GM12891 (cell line): ENCODE measurements at regions not wholly inside any gene's neighbourhood (a gene's known extent, or its start where the extent isn't known, plus 50 kb on each side); places are given as distances from the start of the nearest gene placed in this dataset.

Experiments
- DNase-seq: peaks from one replicate; pipeline ENCODE4 v3.0.0; 2011; ENCODE audit warnings: low spot score; ENCODE audit not compliant: insufficient read length
- FAIRE-seq: peaks from 2 replicates; lab custom pipeline; 2011; peaks lifted over from hg19 to GRCh38; lab: Jason Lieb, UNC
- PAX5 ChIP-seq: IDR thresholded peaks from 2 replicates; pipeline ENCODE4 v1.6.1; 2011; ENCODE audit warnings: low read length, moderate library complexity, mild to moderate bottlenecking; ENCODE audit not compliant: insufficient read depth, severe bottlenecking
- POLR2A ChIP-seq: IDR thresholded peaks from 2 replicates; pipeline ENCODE4 v1.6.1; 2011; ENCODE audit warnings: low read depth, low read length, control low read depth
- POLR2AphosphoS5 ChIP-seq: IDR thresholded peaks from 2 replicates; pipeline ENCODE4 v1.6.1; 2011; ENCODE audit warnings: low read depth, low read length, control low read depth
- POU2F2 ChIP-seq: IDR thresholded peaks from 2 replicates; pipeline ENCODE4 v1.6.1; 2011; ENCODE audit warnings: low read depth, mild to moderate bottlenecking, control low read depth, low read length, moderate library complexity
- SPI1 ChIP-seq: IDR thresholded peaks from 2 replicates; pipeline ENCODE4 v1.6.1; 2011; ENCODE audit warnings: low read depth, low read length, control low read depth
- TAF1 ChIP-seq: IDR thresholded peaks from 2 replicates; pipeline ENCODE4 v1.6.1; 2011; ENCODE audit warnings: low read depth, low read length, control low read depth

DNA sequence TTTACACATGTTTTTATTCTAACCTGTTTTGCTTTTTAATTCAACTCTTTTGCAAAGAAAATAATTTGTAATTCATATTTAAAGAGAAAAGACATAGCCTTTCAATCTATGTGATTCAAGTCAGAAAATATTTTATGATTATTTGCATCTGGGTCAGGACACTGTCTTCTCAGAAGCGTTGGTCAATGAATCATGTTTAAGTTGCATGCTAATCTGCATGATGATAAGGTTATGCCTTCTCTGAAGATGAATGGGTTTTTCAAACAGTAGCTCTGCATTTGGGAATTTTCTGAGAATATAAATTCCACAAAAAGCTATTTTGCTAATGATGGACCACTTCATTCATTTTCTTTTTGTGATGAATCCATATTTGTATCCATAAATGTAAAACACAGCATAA, 282.5 kb downstream of the TMA16 start:
- DNase-seq (no peak), FAIRE-seq (no peak)
- TF ChIP-seq POU2F2, result no peak
- TF ChIP-seq POLR2AphosphoS5, result no peak
- no peak for TF ChIP-seq POLR2A
- TF ChIP-seq PAX5, result no peak
- no peak for TF ChIP-seq TAF1
- no peak for TF ChIP-seq SPI1

DNA sequence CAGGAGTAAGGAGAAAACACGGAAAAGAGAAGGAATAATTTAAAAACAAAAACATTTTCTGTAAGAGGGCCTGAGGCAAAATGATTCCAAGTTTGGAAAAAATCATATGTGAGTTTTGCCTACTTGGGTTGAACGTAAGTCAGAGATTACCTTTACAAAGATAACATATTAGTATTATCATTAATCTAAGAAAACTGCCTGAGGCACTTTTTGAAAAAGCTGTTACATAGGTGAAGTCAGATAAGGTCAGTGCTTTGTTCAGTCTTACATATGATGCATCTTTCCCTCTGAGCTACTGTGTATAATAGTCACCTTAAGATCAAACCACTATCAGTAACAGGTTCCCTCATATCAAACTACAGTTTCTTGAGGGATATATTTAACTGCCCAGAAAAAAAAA, 287.2 kb downstream of the TMA16 start:
- DNase-seq (no peak), FAIRE-seq (no peak)
- TF ChIP-seq TAF1 (no peak), SPI1 (no peak), POLR2AphosphoS5 (no peak), POU2F2 (no peak), PAX5 (no peak), POLR2A (no peak)

DNA sequence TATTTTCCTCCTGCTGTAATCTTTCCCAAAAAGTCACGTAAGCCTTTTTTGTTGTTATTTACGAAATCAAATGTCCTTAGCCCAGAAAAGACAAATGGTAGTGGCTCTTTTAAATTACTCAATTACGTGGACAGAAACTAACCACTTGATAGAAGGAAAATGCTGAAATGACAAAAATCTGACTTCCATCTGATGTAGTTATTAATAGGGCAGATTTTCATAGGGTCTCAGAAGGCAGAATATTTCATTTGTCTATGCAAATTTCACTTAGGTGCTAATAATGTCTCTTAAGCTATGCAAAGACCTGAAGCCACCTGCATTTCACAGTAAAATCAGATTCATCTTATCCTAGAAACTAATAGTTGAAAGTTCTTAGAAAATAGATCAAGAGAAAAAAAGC, 295.7 kb downstream of the TMA16 start:
- FAIRE-seq (no peak), DNase-seq (no peak)
- TF ChIP-seq TAF1 (no peak), SPI1 (no peak), POLR2A (no peak), PAX5 (no peak), POU2F2 (no peak), POLR2AphosphoS5 (no peak)

DNA sequence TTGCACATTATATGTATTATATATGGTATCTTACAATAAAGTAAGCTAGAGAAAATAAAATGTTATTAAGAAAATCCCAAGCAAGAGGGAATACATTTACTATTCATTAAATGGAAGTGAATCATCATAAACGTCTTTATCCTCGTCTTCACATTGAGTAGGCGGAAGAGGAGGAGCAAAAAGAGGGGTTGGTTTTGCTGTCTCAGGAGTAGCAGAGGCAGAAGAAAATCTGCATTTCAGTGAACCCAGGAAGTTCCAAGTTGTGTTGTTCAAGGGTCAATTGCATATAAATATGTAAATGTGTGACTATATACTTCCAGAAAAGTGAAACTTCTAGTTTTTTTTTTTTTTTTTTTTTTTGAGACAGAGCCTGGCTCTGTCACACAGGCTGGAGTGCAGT, 301.4 kb downstream of the TMA16 start:
- TF ChIP-seq PAX5, result no peak
- no peak for TF ChIP-seq POLR2A
- no peak for TF ChIP-seq SPI1
- TF ChIP-seq TAF1, result no peak
- no peak for TF ChIP-seq POLR2AphosphoS5
- no peak for TF ChIP-seq POU2F2
- no peak for FAIRE-seq
- DNase-seq, result no peak

DNA sequence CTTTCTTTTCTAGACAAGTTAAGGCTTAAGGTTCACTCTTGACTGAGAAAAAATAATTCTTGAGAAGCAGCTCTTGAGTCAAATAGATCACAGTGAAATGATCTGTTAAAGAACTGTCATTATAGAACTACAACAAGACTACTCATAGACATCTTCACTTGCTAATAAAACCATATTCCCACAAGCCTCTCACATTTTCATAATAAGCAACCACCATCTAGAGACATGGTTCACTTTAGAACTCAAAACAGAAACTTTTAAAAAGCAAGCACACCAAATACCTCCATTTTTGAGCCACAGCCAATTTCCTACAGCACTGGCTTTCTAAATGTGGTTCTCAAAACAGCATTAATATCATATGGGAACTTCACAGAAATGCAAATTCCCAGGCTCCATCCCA, 309.5 kb downstream of the TMA16 start:
- no peak for DNase-seq
- FAIRE-seq, result no peak
- TF ChIP-seq POU2F2 (no peak), PAX5 (no peak), TAF1 (no peak), POLR2AphosphoS5 (no peak), SPI1 (no peak), POLR2A (no peak)

DNA sequence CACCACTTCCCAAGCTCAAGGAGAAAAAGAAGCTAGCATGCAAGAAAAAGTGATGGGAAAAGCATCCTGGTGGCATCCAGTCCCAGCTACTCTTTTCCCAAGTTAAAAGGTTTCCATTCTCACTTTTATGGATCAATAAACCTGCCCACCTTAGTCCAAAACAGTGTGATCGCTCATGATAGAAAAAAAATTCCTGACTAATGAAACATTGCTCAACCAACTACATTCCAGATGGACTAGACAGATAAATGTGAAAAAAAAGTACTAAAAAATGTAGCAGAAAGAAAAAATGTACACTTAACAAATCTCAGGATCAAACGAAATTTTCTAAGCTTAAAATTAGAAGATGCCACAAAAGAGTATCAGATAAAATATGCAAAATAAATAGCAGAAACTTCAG, 312.2 kb downstream of the TMA16 start:
- no peak for FAIRE-seq

DNA sequence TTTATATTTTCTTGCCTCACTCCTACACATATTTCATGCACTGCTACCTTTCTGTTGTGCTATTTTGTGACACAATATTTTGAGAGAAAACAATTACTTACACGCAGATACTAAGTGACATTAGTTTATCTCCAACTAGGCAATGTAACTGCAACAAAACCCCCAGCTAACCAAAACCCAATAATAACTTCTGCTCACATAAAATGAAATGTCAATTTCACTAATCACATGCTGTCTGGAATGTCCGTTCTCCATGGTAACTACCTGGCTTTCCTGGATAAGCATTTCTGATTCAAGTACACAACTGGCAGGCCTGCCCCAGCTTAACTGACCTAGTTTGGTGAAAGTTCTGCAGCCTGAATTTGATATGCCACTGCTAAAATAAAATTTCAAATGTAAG, 313.5 kb downstream of the TMA16 start:
- TF ChIP-seq POLR2A (no peak), POLR2AphosphoS5 (no peak), PAX5 (no peak), TAF1 (no peak), POU2F2 (no peak), SPI1 (no peak)
- FAIRE-seq (no peak), DNase-seq (no peak)

More for the DNA sequence above, 312.2 kb downstream of the TMA16 start:
- TF ChIP-seq TAF1, result no peak
- no peak for TF ChIP-seq SPI1
- no peak for TF ChIP-seq POU2F2
- TF ChIP-seq PAX5, result no peak
- TF ChIP-seq POLR2A, result no peak
- no peak for TF ChIP-seq POLR2AphosphoS5
- DNase-seq, result no peak

DNA sequence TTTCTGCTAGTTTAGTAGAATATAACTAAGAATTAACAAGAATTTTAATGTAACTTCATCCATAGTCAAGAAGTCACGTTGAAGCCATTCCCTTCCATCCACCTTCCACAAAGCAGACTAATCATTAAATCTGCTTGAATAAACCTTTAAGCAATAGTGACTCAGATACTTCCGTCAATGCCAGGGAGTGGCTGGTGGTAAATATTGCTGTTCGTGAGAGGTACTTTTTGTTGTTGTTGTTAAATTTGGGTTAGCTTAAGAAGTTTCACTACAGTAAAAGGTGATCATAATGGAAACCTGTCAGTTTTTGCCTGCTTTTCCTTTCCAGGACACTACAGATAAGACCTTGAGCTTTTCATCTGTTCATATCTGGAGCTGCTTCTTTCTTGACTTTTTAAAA, 316.3 kb downstream of the TMA16 start:
- TF ChIP-seq TAF1, result no peak
- TF ChIP-seq POLR2AphosphoS5, result no peak
- no peak for TF ChIP-seq POU2F2
- TF ChIP-seq PAX5, result no peak
- no peak for TF ChIP-seq SPI1
- TF ChIP-seq POLR2A, result no peak
- FAIRE-seq (no peak), DNase-seq (no peak)

DNA sequence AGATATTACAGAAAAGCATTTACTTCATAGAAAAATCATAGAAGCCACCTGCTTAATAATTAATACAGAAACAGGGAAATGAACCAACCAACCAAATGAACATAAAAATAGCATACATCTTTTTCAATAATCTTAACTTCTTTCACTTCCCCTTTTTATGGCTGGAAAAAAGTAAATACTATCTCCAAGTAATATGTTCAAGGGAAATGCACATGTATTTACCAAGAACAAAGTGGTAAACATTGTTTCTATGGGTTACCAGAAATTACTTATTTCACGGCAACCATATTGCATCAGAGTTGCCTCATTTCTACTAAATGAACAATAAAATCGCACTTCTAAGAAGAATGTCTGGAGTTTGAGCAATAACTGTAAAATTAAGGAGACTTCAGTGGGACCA, 321.3 kb downstream of the TMA16 start:
- peak; percentile 70 for TF ChIP-seq SPI1
- TF ChIP-seq POLR2A, result no peak
- no peak for FAIRE-seq
- no peak for DNase-seq

DNA sequence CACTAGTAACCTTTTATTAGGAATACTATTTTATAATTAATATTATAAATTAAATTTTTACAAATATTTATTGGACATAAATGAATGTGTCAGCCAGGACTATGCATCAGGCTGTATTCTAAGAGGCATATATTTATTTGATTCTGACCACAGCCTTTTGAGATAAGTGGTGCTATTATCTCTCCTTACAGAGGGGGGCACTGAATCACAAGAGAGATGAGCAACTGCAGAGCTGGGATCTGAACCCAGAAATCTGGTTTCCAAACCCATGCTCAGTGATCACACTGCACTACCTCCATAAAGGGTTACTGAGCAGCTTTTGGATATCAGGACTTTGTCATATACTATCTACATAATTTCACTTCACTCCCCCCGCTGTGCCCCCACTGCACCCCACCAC, 322.0 kb downstream of the TMA16 start:
- no peak for DNase-seq
- TF ChIP-seq SPI1 (no peak), POLR2A (no peak), PAX5 (no peak), POU2F2 (no peak), TAF1 (no peak), POLR2AphosphoS5 (no peak)
- FAIRE-seq, result no peak

DNA sequence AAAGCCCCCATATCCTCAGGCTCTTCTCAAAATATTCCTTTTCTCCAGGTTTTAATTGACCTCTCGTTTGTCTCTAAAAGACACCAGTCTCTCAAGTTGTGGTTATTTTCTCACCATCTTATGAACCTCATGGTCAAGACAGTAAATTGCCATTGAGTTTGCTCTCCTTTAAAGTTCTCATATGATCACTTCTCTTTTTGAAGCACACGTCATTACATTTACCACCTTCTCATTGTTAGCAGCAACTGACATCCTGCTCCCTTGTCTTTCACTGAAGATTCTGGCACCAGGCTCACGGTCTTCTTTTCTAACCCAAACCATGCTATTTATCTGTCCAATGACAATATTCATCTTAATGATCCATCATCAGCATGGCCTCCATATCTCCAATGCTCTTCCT, 324.2 kb downstream of the TMA16 start:
- no peak for TF ChIP-seq TAF1
- TF ChIP-seq SPI1, result 0 out of 2 replicates have a peak, but pooled peaks have one; percentile 2
- DNase-seq (no peak), FAIRE-seq (no peak)

DNA sequence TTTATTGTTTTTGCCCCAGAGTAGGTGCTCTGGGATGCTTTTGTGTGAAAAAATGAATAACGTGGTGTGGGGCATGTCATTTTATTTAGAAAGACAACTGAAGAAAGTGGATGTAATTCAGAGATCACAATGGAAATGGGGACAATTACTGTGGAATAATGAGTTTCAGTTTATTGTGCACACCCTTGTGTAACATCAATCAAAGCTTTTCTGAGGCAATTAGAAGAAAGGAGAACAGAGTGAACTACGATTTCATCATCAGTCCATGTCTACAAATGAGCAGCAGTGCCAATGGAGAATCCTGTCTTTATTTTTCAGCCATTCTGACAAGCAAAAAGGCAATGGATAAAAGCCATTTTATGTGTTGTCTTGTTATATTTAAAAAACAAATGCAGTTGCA, 339.2 kb downstream of the TMA16 start:
- no peak for DNase-seq
- TF ChIP-seq POU2F2 (no peak), PAX5 (no peak), SPI1 (no peak), POLR2AphosphoS5 (no peak), TAF1 (no peak), POLR2A (no peak)
- FAIRE-seq, result no peak
